ENCODE measurements at regions not wholly inside any gene's neighbourhood (a gene's known extent, or its start where the extent isn't known, plus 50 kb on each side); places are given as distances from the start of the nearest gene placed in this dataset.
"Not testable (repeated sequence)": the region's sequence is repeated elsewhere in the genome, so short reads cannot be mapped to it uniquely, and the experiment has no call there.

- H3K36me3 Mint-ChIP-seq (ENCODE audit: low read depth): no peaks in the 10 kb centered on the region
- no peak overlapping the region for H3K27ac Mint-ChIP-seq
- peaks cover 16% of the 10 kb centered on the region for H3K27me3 Mint-ChIP-seq
- POLR2A ChIA-PET: no interaction called here
- H3K9me3 Mint-ChIP-seq: no peaks in the 10 kb centered on the region
- DNase-seq: no peak
- H3K4me1 Mint-ChIP-seq: no peaks in the 10 kb centered on the region
- H3K4me3 Mint-ChIP-seq: no peak overlapping the region
- CTCF ChIA-PET: no interaction called here
These were observed 338.4 kb downstream of the SATB1 start for GRCh38 chr3:18086760-18087159.

- no peaks in the 10 kb centered on the region for H3K4me1 Mint-ChIP-seq
- no peaks in the 10 kb centered on the region for H3K36me3 Mint-ChIP-seq (ENCODE audit: low read depth)
- POLR2A ChIA-PET: no interaction called here
- no peaks in the 10 kb centered on the region for H3K9me3 Mint-ChIP-seq
- peaks cover 16% of the 10 kb centered on the region for H3K27me3 Mint-ChIP-seq
- DNase-seq: no peak
- H3K4me3 Mint-ChIP-seq: no peak overlapping the region
- CTCF ChIA-PET: no interaction called here
- H3K27ac Mint-ChIP-seq: no peak overlapping the region
These were observed 339.1 kb downstream of the SATB1 start for GRCh38 chr3:18086078-18086477.

DNA sequence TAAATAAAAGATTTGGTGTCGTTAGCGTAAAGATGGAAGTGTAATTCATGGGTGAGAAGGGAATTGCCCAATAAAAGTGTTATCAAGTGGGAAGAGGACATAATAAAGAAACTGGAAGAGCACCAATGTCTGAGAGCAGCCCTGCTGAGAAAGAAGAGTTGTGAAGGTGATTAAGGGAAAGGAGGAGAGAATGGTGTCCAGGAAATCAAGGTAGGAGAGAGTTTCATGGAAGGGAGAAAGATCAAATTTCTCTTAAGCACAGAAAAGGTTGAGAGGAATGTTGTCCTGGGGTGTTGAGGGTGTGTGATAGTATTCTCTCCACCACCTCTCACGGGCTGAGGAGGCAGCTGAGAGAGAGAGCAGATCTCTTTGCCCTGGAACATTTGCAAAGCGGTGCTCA, 339.7 kb downstream of the SATB1 start:
- POLR2A ChIA-PET: no interaction called here
- no peak for DNase-seq
- no peak overlapping the region for H3K27ac Mint-ChIP-seq

GRCh38 chr3:18083273-18083590, 340.8 kb upstream of the TBC1D5 start:
- H3K36me3 Mint-ChIP-seq (ENCODE audit: low read depth); H3K4me1 Mint-ChIP-seq; DNase-seq; H3K4me3 Mint-ChIP-seq; CTCF ChIA-PET; H3K27ac Mint-ChIP-seq; POLR2A ChIA-PET; H3K9me3 Mint-ChIP-seq: not testable (repeated sequence)
- H3K27me3 Mint-ChIP-seq: peaks cover 20% of the 10 kb centered on the region

More for the DNA sequence above, 339.7 kb downstream of the SATB1 start:
- no peaks in the 10 kb centered on the region for H3K36me3 Mint-ChIP-seq (ENCODE audit: low read depth)
- CTCF ChIA-PET: no interaction called here
- peaks cover 16% of the 10 kb centered on the region for H3K27me3 Mint-ChIP-seq
- no peaks in the 10 kb centered on the region for H3K9me3 Mint-ChIP-seq
- H3K4me3 Mint-ChIP-seq: no peak overlapping the region
- no peaks in the 10 kb centered on the region for H3K4me1 Mint-ChIP-seq

DNA sequence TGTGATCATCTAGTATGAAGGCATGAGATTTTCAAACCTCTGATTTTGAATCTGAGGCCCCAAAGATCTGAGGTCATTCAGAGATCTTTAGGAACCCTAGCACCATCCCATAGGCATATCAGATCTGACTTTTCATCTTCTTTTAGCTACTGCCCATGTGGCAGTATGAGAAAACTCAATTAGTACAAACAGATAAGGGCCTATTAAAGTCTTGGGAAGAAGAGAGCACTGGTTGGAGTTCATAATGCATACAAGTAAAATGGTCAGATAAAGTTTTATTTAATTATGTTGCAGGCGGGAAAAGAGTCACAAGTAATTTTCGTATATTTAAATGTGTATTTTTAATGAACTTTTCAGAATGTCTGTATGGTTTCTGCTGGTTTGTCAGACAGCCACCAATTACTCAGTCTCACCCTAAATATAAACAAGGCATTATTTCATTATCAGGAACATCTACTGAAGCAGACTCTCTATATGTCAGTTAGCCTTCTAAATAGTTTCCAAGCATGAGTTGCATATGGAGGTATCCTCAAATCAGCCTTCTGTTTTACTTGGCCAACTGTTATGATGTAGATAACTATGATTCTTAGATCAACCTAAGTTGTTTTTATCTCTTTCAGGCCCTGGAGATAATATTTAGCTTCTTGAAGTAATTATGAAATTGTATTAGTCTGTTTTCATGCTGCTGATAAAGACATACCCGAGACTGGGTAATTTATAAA, 340.3 kb upstream of the TBC1D5 start:
- CTCF ChIA-PET: no interaction called here
- H3K27ac Mint-ChIP-seq: no peak overlapping the region
- H3K9me3 Mint-ChIP-seq: no peaks in the 10 kb centered on the region
- POLR2A ChIA-PET: no interaction called here
- no peaks in the 10 kb centered on the region for H3K4me1 Mint-ChIP-seq
- DNase-seq: no peak
- H3K27me3 Mint-ChIP-seq: peaks cover 20% of the 10 kb centered on the region
- no peaks in the 10 kb centered on the region for H3K36me3 Mint-ChIP-seq (ENCODE audit: low read depth)
- no peak overlapping the region for H3K4me3 Mint-ChIP-seq

GRCh38 chr3:18080198-18080689, 337.8 kb upstream of the TBC1D5 start:
- no peak for DNase-seq
- H3K4me1 Mint-ChIP-seq: no peaks in the 10 kb centered on the region
- peaks cover 11% of the 10 kb centered on the region for H3K27me3 Mint-ChIP-seq
- H3K4me3 Mint-ChIP-seq: no peak overlapping the region
- ChIA-PET POLR2A (no interaction called here), CTCF (no interaction called here)
- H3K9me3 Mint-ChIP-seq: no peaks in the 10 kb centered on the region
- no peak overlapping the region for H3K27ac Mint-ChIP-seq
- no peaks in the 10 kb centered on the region for H3K36me3 Mint-ChIP-seq (ENCODE audit: low read depth)

DNA sequence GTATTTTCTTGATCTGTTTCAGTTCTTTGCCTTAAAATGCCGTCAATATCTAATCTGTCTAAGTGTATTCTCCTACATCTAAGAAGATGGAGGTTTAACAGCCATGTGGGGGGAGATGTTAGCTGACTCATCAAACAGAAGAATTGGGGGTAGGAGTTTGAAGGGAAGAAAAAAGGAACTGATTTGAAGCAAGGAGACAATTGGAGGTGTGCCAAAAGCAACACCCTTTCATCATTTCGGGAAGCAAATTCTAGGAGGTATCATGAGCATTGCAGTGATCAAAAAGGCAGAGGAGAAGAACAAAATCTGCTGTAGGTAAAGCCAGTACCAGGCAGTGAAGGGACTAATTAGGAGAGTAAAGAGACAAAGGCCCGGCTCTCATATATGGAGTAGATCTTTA, 337.3 kb upstream of the TBC1D5 start:
- H3K9me3 Mint-ChIP-seq: no peaks in the 10 kb centered on the region
- H3K36me3 Mint-ChIP-seq (ENCODE audit: low read depth): no peaks in the 10 kb centered on the region
- no peak overlapping the region for H3K4me3 Mint-ChIP-seq
- no peak for DNase-seq
- H3K27ac Mint-ChIP-seq: no peak overlapping the region
- no peaks in the 10 kb centered on the region for H3K4me1 Mint-ChIP-seq
- H3K27me3 Mint-ChIP-seq: peaks cover 9% of the 10 kb centered on the region
- ChIA-PET POLR2A (no interaction called here), CTCF (no interaction called here)

GRCh38 chr3:18079062-18079461, 336.6 kb upstream of the TBC1D5 start:
- peaks cover 9% of the 10 kb centered on the region for H3K27me3 Mint-ChIP-seq
- H3K4me1 Mint-ChIP-seq: no peaks in the 10 kb centered on the region
- DNase-seq: no peak
- H3K4me3 Mint-ChIP-seq: no peak overlapping the region
- H3K27ac Mint-ChIP-seq: no peak overlapping the region
- no peaks in the 10 kb centered on the region for H3K9me3 Mint-ChIP-seq
- ChIA-PET POLR2A (no interaction called here), CTCF (no interaction called here)
- no peaks in the 10 kb centered on the region for H3K36me3 Mint-ChIP-seq (ENCODE audit: low read depth)

GRCh38 chr3:18077128-18077840, 334.9 kb upstream of the TBC1D5 start:
- Mint-ChIP-seq H3K27me3 (peaks cover 6% of the 10 kb centered on the region), H3K27ac (no peak overlapping the region), H3K36me3 (ENCODE audit: low read depth) (no peaks in the 10 kb centered on the region), H3K4me3 (no peak overlapping the region), H3K4me1 (no peaks in the 10 kb centered on the region), H3K9me3 (no peaks in the 10 kb centered on the region)
- no peak for DNase-seq
- POLR2A ChIA-PET: no interaction called here
- CTCF ChIA-PET: no interaction called here

DNA sequence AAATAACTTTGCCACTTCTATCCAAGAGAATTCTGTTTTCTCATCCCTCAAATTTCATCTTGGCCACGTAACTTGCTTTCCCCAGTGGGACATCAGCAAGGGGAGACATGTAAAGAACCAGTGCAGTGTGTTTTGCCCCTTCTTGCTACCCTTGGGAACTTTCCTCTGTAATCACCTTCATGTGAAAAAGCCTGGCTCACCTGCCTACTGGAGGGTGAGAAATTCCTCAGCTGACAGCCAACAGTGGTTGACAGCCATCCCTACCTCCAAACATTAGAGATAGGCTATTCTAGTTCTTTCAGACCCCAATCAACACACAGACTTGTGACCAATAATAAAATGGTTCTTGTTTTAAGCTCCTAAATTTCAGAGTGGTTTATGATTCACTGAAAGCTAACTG, 333.9 kb upstream of the TBC1D5 start:
- Mint-ChIP-seq H3K4me3 (no peak overlapping the region), H3K36me3 (ENCODE audit: low read depth) (no peaks in the 10 kb centered on the region), H3K4me1 (no peaks in the 10 kb centered on the region), H3K27me3 (peaks cover 6% of the 10 kb centered on the region), H3K27ac (no peak overlapping the region), H3K9me3 (no peaks in the 10 kb centered on the region)
- CTCF ChIA-PET: no interaction called here
- POLR2A ChIA-PET: no interaction called here
- no peak for DNase-seq

DNA sequence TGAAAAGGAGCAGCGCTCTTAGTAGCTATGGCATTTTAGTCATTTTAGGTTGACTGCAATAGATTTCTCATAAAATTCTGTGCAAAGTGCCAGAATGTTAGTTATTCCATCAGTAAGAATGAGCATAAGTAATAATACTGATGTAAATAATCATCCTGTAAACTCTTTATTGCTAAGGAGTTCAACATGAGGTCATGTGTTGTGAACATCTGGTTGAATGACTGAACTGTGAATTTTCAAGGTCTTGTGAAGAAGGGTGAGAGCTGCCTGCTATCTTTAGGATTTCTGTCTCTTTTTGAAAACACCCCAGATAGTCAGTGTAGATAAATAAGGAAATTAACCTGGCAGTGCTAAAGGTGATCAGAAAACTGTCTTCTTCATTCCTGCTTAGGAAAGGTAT, 333.4 kb upstream of the TBC1D5 start:
- POLR2A ChIA-PET: no interaction called here
- H3K4me3 Mint-ChIP-seq: no peak overlapping the region
- no peaks in the 10 kb centered on the region for H3K36me3 Mint-ChIP-seq (ENCODE audit: low read depth)
- CTCF ChIA-PET: no interaction called here
- H3K27ac Mint-ChIP-seq: no peak overlapping the region
- DNase-seq: no peak
- no peaks in the 10 kb centered on the region for H3K4me1 Mint-ChIP-seq
- no peaks in the 10 kb centered on the region for H3K9me3 Mint-ChIP-seq
- peaks cover 6% of the 10 kb centered on the region for H3K27me3 Mint-ChIP-seq

DNA sequence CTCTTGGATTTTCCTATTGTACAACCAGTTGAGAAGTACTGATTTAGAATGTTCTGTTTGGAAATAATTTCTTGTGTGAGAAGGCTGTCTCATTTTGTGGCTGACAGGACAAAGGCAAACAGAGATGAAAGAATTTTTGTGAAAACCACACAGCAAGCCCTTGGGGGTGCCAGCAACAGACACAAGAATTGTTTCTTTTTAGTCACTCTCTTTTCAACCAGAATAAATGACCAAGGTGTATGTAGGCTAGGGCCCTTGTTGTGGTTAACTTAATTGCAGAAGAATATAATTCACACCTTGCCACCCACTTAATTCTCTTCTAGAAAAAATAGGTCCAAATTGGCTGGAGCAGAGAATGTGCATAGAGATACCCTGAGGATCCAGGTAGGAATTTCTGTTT, 329.4 kb upstream of the TBC1D5 start:
- Mint-ChIP-seq H3K27me3 (no peaks in the 10 kb centered on the region), H3K4me3 (no peak overlapping the region), H3K9me3 (no peaks in the 10 kb centered on the region), H3K4me1 (no peaks in the 10 kb centered on the region), H3K27ac (no peak overlapping the region), H3K36me3 (ENCODE audit: low read depth) (no peaks in the 10 kb centered on the region)
- POLR2A ChIA-PET: no interaction called here
- no peak for DNase-seq
- CTCF ChIA-PET: no interaction called here

- H3K9me3 Mint-ChIP-seq: no peaks in the 10 kb centered on the region
- H3K36me3 Mint-ChIP-seq (ENCODE audit: low read depth): no peaks in the 10 kb centered on the region
- POLR2A ChIA-PET: no interaction called here
- H3K27me3 Mint-ChIP-seq: no peaks in the 10 kb centered on the region
- CTCF ChIA-PET: no interaction called here
- DNase-seq: no peak
- no peak overlapping the region for H3K27ac Mint-ChIP-seq
- no peaks in the 10 kb centered on the region for H3K4me1 Mint-ChIP-seq
- H3K4me3 Mint-ChIP-seq: no peak overlapping the region
These were observed 328.5 kb upstream of the TBC1D5 start for GRCh38 chr3:18070944-18071343.

- Mint-ChIP-seq H3K4me3 (no peak overlapping the region), H3K4me1 (no peaks in the 10 kb centered on the region), H3K36me3 (ENCODE audit: low read depth) (no peaks in the 10 kb centered on the region), H3K9me3 (no peaks in the 10 kb centered on the region), H3K27ac (no peak overlapping the region), H3K27me3 (no peaks in the 10 kb centered on the region)
- POLR2A ChIA-PET: no interaction called here
- no peak for DNase-seq
- CTCF ChIA-PET: no interaction called here
These were observed 327.8 kb upstream of the TBC1D5 start for GRCh38 chr3:18070231-18070630.

Data from activated CD4-positive, alpha-beta memory T cell treated with anti-CD3 and anti-CD28 coated beads, Interleukin-2, amount 10 ng/mL, durations not matched to agents 7 days and 5 days (primary cell).